Lung (tissue), 11 donors: ENCODE measurements at regions not wholly inside any gene's neighbourhood (a gene's known extent, or its start where the extent isn't known, plus 50 kb on each side); places are given as distances from the start of the nearest gene placed in this dataset.

Source experiments
- ATAC-seq: fragments of 200-7000 bp; cut with Tn5 transposase; one replicate; pipeline ENCODE4 v1.9.1; 2020; ENCODE audit warnings: moderate number of reproducible peaks; ENCODE audit not compliant: insufficient read depth, low FRiP score
- DNase-seq, 3 donors: peaks; one replicate each; pipeline ENCODE4 v3.0.0-alpha.2; 2013 to 2017
- H3K27ac ChIP-seq, 2 donors: one replicate each; pipeline ENCODE4 v1.5.1; 2013; ENCODE audit warnings: mild to moderate bottlenecking in 2 of 2, moderate library complexity in 2 of 2, control low read depth in 1 of 2, inconsistent platforms in 1 of 2, low read depth in 1 of 2, low read length in 1 of 2
- H3K27me3 ChIP-seq, 3 donors: one replicate each; pipeline ENCODE4 v1.5.1; 2013; ENCODE audit warnings: low read length in 2 of 3; ENCODE audit not compliant: control insufficient read depth in 3 of 3, insufficient read depth in 3 of 3
- H3K36me3 ChIP-seq, 4 donors: one replicate each; pipeline ENCODE4 v1.5.1; 2013; ENCODE audit warnings: low read length in 4 of 4, mild to moderate bottlenecking in 1 of 4, moderate library complexity in 1 of 4; ENCODE audit not compliant: control insufficient read depth in 4 of 4, insufficient read depth in 4 of 4
- H3K4me1 ChIP-seq, 5 donors: one replicate each; pipeline ENCODE4 v1.5.1; 2013; ENCODE audit warnings: low read length in 5 of 5, mild to moderate bottlenecking in 2 of 5, moderate library complexity in 1 of 5; ENCODE audit not compliant: control insufficient read depth in 5 of 5, insufficient read depth in 5 of 5
- H3K4me3 ChIP-seq: one replicate; pipeline ENCODE4 v1.5.1; 2013; ENCODE audit warnings: mild to moderate bottlenecking, control low read depth, moderate library complexity
- H3K9ac ChIP-seq, 2 donors: one replicate each; pipeline ENCODE4 v1.5.1; 2013; ENCODE audit warnings: low read length in 2 of 2, control low read depth in 1 of 2; ENCODE audit not compliant: insufficient read depth in 1 of 2
- H3K9me3 ChIP-seq, 4 donors: one replicate each; pipeline ENCODE4 v1.5.1; 2013; ENCODE audit warnings: low read length in 3 of 4, mild to moderate bottlenecking in 1 of 4, moderate library complexity in 1 of 4; ENCODE audit not compliant: control insufficient read depth in 4 of 4, insufficient read depth in 3 of 4
- CTCF ChIP-seq: IDR thresholded peaks from 2 replicates; pipeline ENCODE4 v1.5.1; 2012; ENCODE audit warnings: mild to moderate bottlenecking; ENCODE audit errors: control extremely low read depth, extremely low read depth
- WGBS, 2 donors: extraction: QIAGEN DNeasy Blood & Tissue Kit; methylation state at CpG; one replicate each; pipeline ENCODE4 v1.1.7; 2013; 5-methylcytosine and 5-hydroxymethylcytosine counted together
- donor health status: control.
- donor health status: control.
- donor health status: Bipolar disorder and iron deficiency.
- donor health status: healthy.
- donor health status: DM: yes; HTN: yes; CAD: no.

DNA sequence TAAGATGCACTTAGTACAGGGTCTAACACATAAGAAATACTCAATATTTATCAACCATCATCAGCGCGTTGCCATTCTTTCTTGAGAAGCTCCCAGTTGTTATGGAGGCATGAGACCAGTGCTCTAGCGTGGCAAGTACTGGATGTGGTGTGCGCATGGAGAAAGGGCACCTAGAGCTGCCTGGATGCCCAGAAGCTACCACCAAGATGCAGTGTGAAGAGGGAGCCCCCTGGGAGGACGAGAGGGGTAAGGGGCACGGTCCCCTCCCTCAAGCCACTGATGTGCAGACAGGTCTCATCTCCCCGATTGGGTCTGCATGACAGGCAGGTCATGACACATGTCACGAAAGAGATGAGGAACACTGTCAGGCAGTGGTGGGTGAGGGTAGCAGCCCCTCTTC, 127.7 kb upstream of the CXCL14 start:
- 89 to 92% methylated on average over 8 of the region's 8 CpGs for WGBS, 2 donors
- Histone ChIP-seq H3K27ac (no peak overlapping the region), H3K4me3 (no peak overlapping the region), H3K9me3 (no peaks in the 10 kb centered on the region), H3K9ac (no peak overlapping the region), H3K36me3 (no peaks in the 10 kb centered on the region), H3K4me1 (peaks cover 0 to 9% (median 6%) of the 10 kb centered on the region in 5 donors), H3K27me3 (no peaks in the 10 kb centered on the region)
- no peak for DNase-seq
- no peak for TF ChIP-seq CTCF
- no peak for ATAC-seq

DNA sequence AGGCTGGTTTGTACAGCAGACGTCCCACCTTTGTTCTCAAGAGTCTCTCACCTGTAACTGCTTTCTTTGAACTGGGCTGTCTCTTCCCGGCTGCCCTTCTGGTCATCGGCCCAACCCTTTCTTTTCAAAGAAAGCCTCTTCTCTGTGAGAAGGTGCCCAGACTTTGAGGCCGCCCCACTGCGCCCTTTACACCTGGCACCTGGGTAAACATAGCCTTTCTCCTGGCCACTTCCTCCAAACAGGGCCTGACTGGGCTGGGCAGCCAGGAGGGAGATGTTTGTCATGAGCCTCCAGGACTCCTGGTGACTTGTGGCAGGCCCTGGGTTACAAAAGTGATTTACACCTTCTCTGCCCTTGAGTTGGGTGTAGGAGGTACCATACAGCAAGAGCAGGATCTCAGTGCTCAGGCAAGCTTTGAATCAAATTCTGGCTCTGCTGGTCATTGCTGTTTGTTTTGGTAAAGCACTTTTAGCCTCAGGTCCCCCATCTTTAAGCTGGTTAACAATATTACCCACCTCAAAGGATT, 127.2 kb upstream of the CXCL14 start:
- Histone ChIP-seq H3K9me3 (no peaks in the 10 kb centered on the region), H3K36me3 (no peaks in the 10 kb centered on the region), H3K27me3 (no peaks in the 10 kb centered on the region), H3K27ac (no peak overlapping the region), H3K4me1 (peaks cover 0 to 9% (median 6%) of the 10 kb centered on the region in 5 donors), H3K9ac (no peak overlapping the region), H3K4me3 (no peak overlapping the region)
- 62 to 83% methylated on average over 5 of the region's 5 CpGs for WGBS, 2 donors
- no peak for TF ChIP-seq CTCF
- no peak for ATAC-seq
- no peak for DNase-seq

- H3K27ac ChIP-seq: no peak overlapping the region
- WGBS, 2 donors: 58 to 66% methylated on average over 5 of the region's 5 CpGs
These were observed 126.4 kb upstream of the CXCL14 start for GRCh38 chr5:135705141-135705631.

More at GRCh38 chr5:135705141-135705631, 126.4 kb upstream of the CXCL14 start:
- DNase-seq (no peak), ATAC-seq (no peak)
- Histone ChIP-seq H3K9ac (no peak overlapping the region), H3K36me3 (no peaks in the 10 kb centered on the region), H3K27me3 (no peaks in the 10 kb centered on the region), H3K9me3 (no peaks in the 10 kb centered on the region), H3K4me3 (no peak overlapping the region), H3K4me1 (peaks cover 0 to 5% (median 3%) of the 10 kb centered on the region in 5 donors)
- TF ChIP-seq CTCF: no peak
